ENCODE measurements at regions not wholly inside any gene's neighbourhood (a gene's known extent, or its start where the extent isn't known, plus 50 kb on each side); places are given as distances from the start of the nearest gene placed in this dataset.

- ATAC-seq, result no peak
- TF ChIP-seq POLR2AphosphoS5 (IDR thresholded peaks at IDR 0.05; ENCODE audit: low read depth, low read length), result no peak
- TF ChIP-seq CTCF (IDR thresholded peaks at IDR 0.05), result no peak
- TF ChIP-seq REST (IDR thresholded peaks at IDR 0.05; ENCODE audit: insufficient read depth in 1 of 2, low read depth in 2 of 2, low read length in 1 of 2), result no peak
- TF ChIP-seq SIN3A (IDR thresholded peaks at IDR 0.05; ENCODE audit: borderline replicate concordance, insufficient read depth, low read depth, low read length), result no peak
- no peak for TF ChIP-seq TCF7L2 (IDR thresholded peaks at IDR 0.05; ENCODE audit: low read depth, low read length)
- intact Hi-C loops (cut with micrococcal nuclease; ENCODE audit: unreplicated experiment), result no loop called here
- Histone ChIP-seq H3K36me3 (ENCODE audit: control insufficient read depth, insufficient read depth, low read length) (no peaks in the 10 kb centered on the region), H3K4me1 (ENCODE audit: control insufficient read depth, insufficient read depth, low read length) (no peaks in the 10 kb centered on the region), H3K9me3 (ENCODE audit: control insufficient read depth, insufficient read depth, low read depth, low read length) (no peaks in the 10 kb centered on the region), H3K27ac (ENCODE audit: low read length) (no peak overlapping the region), H3K4me3 (ENCODE audit: low read depth in 2 of 2, low read length in 2 of 2) (no peak overlapping the region), H3K27me3 (ENCODE audit: control insufficient read depth, insufficient read depth, low read length) (no peaks in the 10 kb centered on the region)
- in situ Hi-C loops (cut with HindIII; ENCODE audit: low pct_unique_long_range_greater_than_20kb, low sequenced_read_pairs), result no loop called here
- CTCF ChIA-PET, result no interaction called here
- DNase-seq (ENCODE audit: low read depth, low spot score), result no peak
- POLR2A ChIA-PET, result no interaction called here
- BruUV-seq (replicated peaks), result no TSS peak
These were observed 329.0 kb downstream of the STIM2 start for GRCh38 chr4:27189683-27190082.

GRCh38 chr4:27191592-27191991 is 331.0 kb downstream of the STIM2 start:
- Histone ChIP-seq H3K4me3 (ENCODE audit: low read depth in 2 of 2, low read length in 2 of 2) (no peak overlapping the region), H3K4me1 (ENCODE audit: control insufficient read depth, insufficient read depth, low read length) (no peaks in the 10 kb centered on the region), H3K27ac (ENCODE audit: low read length) (no peak overlapping the region), H3K9me3 (ENCODE audit: control insufficient read depth, insufficient read depth, low read depth, low read length) (no peaks in the 10 kb centered on the region), H3K27me3 (ENCODE audit: control insufficient read depth, insufficient read depth, low read length) (no peaks in the 10 kb centered on the region), H3K36me3 (ENCODE audit: control insufficient read depth, insufficient read depth, low read length) (no peaks in the 10 kb centered on the region)
- ATAC-seq (no peak), DNase-seq (ENCODE audit: low read depth, low spot score) (no peak)
- POLR2A ChIA-PET, result no interaction called here
- no TSS peak for BruUV-seq (replicated peaks)
- intact Hi-C loops (cut with micrococcal nuclease; ENCODE audit: unreplicated experiment), result no loop called here
- TF ChIP-seq SIN3A (IDR thresholded peaks at IDR 0.05; ENCODE audit: borderline replicate concordance, insufficient read depth, low read depth, low read length), result no peak
- no peak for TF ChIP-seq REST (IDR thresholded peaks at IDR 0.05; ENCODE audit: insufficient read depth in 1 of 2, low read depth in 2 of 2, low read length in 1 of 2)
- no peak for TF ChIP-seq POLR2AphosphoS5 (IDR thresholded peaks at IDR 0.05; ENCODE audit: low read depth, low read length)
- TF ChIP-seq TCF7L2 (IDR thresholded peaks at IDR 0.05; ENCODE audit: low read depth, low read length), result no peak
- no peak for TF ChIP-seq CTCF (IDR thresholded peaks at IDR 0.05)
- in situ Hi-C loops (cut with HindIII; ENCODE audit: low pct_unique_long_range_greater_than_20kb, low sequenced_read_pairs), result no loop called here
- CTCF ChIA-PET, result no interaction called here

Measured in Panc1 (cell line).